H9 (cell line): ENCODE measurements at regions not wholly inside any gene's neighbourhood (a gene's known extent, or its start where the extent isn't known, plus 50 kb on each side); places are given as distances from the start of the nearest gene placed in this dataset.

Experiments used
- DNase-seq: peaks from one replicate; pipeline ENCODE4 v3.0.0-alpha.2; 2017
- H2AFZ ChIP-seq: one replicate; pipeline ENCODE4 v1.6.1; 2013; ENCODE audit warnings: mild to moderate bottlenecking, low read length, control low read depth, moderate library complexity
- H2AK5ac ChIP-seq: 2 replicates; pipeline ENCODE4 v1.6.1; 2013; ENCODE audit warnings: low read length, control low read depth, mixed read lengths; ENCODE audit not compliant: insufficient read length
- H2BK120ac ChIP-seq: one replicate; pipeline ENCODE4 v1.6.1; 2013; ENCODE audit warnings: low read depth, mild to moderate bottlenecking, low read length, control low read depth, inconsistent platforms; ENCODE audit not compliant: poor library complexity, severe bottlenecking
- H2BK12ac ChIP-seq: 2 replicates; pipeline ENCODE4 v1.6.1; 2013; ENCODE audit warnings: low read length, control low read depth, mixed read lengths, low read depth; ENCODE audit not compliant: insufficient read length
- H2BK15ac ChIP-seq: 2 replicates; pipeline ENCODE4 v1.6.1; 2013; ENCODE audit warnings: low read depth, low read length, control low read depth
- H2BK20ac ChIP-seq: one replicate; pipeline ENCODE4 v1.6.1; 2013; ENCODE audit warnings: low read depth, mild to moderate bottlenecking, low read length, control low read depth, inconsistent platforms; ENCODE audit not compliant: poor library complexity, severe bottlenecking
- H2BK5ac ChIP-seq: 2 replicates; pipeline ENCODE4 v1.6.1; 2013; ENCODE audit warnings: low read length, control low read depth, mixed read lengths; ENCODE audit not compliant: insufficient read length
- H3K14ac ChIP-seq: 2 replicates; pipeline ENCODE4 v1.6.1; 2013; ENCODE audit warnings: low read length, control low read depth; ENCODE audit not compliant: insufficient read depth
- H3K18ac ChIP-seq: 2 replicates; pipeline ENCODE4 v1.6.1; 2013; ENCODE audit warnings: low read depth, mild to moderate bottlenecking, mixed read lengths, low read length, control low read depth; ENCODE audit not compliant: insufficient read length
- H3K23ac ChIP-seq: 2 replicates; pipeline ENCODE4 v1.6.1; 2013; ENCODE audit warnings: low read length, control low read depth, mixed read lengths, low read depth; ENCODE audit not compliant: insufficient read length
- H3K23me2 ChIP-seq: 2 replicates; pipeline ENCODE4 v1.6.1; 2013; ENCODE audit warnings: low read depth, mild to moderate bottlenecking, mixed read lengths, low read length, control low read depth; ENCODE audit not compliant: insufficient read length, poor library complexity, severe bottlenecking
- H3K27ac ChIP-seq: 2 replicates; pipeline ENCODE4 v1.5.1; 2013; ENCODE audit warnings: low read length, control low read depth, mixed read lengths, low read depth; ENCODE audit not compliant: insufficient read length
- H3K27me3 ChIP-seq: 2 replicates; pipeline ENCODE4 v1.6.1; 2013; ENCODE audit warnings: low read length, control low read depth, inconsistent platforms; ENCODE audit not compliant: insufficient read depth
- H3K4ac ChIP-seq: 2 replicates; pipeline ENCODE4 v1.6.1; 2013; ENCODE audit warnings: low read depth, mild to moderate bottlenecking, control low read depth, inconsistent platforms, low read length, moderate library complexity
- H3K4me1 ChIP-seq: 2 replicates; pipeline ENCODE4 v1.6.1; 2013; ENCODE audit warnings: low read length, control low read depth, inconsistent platforms; ENCODE audit not compliant: insufficient read depth
- H3K4me2 ChIP-seq: 2 replicates; pipeline ENCODE4 v1.6.1; 2013; ENCODE audit warnings: low read length, control low read depth, mixed read lengths; ENCODE audit not compliant: insufficient read length, insufficient read depth
- H3K56ac ChIP-seq: 2 replicates; pipeline ENCODE4 v1.6.1; 2013; ENCODE audit warnings: low read depth, mild to moderate bottlenecking, mixed read lengths, low read length, control low read depth; ENCODE audit not compliant: insufficient read length
- H3K79me1 ChIP-seq: 2 replicates; pipeline ENCODE4 v1.6.1; 2013; ENCODE audit warnings: low read depth, mild to moderate bottlenecking, moderate library complexity, low read length, control low read depth, inconsistent platforms; ENCODE audit not compliant: insufficient read depth, poor library complexity, severe bottlenecking
- H3K79me2 ChIP-seq: 2 replicates; pipeline ENCODE4 v1.6.1; 2013; ENCODE audit warnings: low read length, control low read depth, inconsistent platforms; ENCODE audit not compliant: insufficient read depth
- H3K9ac ChIP-seq: 2 replicates; pipeline ENCODE4 v1.6.1; 2013; ENCODE audit warnings: low read length, control low read depth, mixed read lengths; ENCODE audit not compliant: insufficient read length; ENCODE audit errors: extremely low read depth
- H3K9me3 ChIP-seq: one replicate; pipeline ENCODE4 v1.6.1; 2013; ENCODE audit warnings: low read depth, low read length, inconsistent platforms; ENCODE audit not compliant: control insufficient read depth
- H3T11ph ChIP-seq: one replicate; pipeline ENCODE4 v1.6.1; 2013; ENCODE audit warnings: mild to moderate bottlenecking, low read length, control low read depth, inconsistent platforms
- H4K20me1 ChIP-seq: one replicate; pipeline ENCODE4 v1.6.1; 2013; ENCODE audit not compliant: control insufficient read depth, insufficient read length, insufficient read depth
- H4K5ac ChIP-seq: 2 replicates; pipeline ENCODE4 v1.6.1; 2013; ENCODE audit warnings: low read depth, mild to moderate bottlenecking, mixed read lengths, low read length, control low read depth; ENCODE audit not compliant: insufficient read length
- H4K8ac ChIP-seq: replicated peaks from 2 replicates; pipeline ENCODE4 v1.6.1; 2013; ENCODE audit warnings: low read length, control low read depth, mixed read lengths, low read depth; ENCODE audit not compliant: insufficient read length
- H4K91ac ChIP-seq: 2 replicates; pipeline ENCODE4 v1.6.1; 2013; ENCODE audit warnings: low read depth, mild to moderate bottlenecking, moderate library complexity, mixed read lengths, low read length, control low read depth; ENCODE audit not compliant: insufficient read length
- H3K27ac Mint-ChIP-seq, 3 experiments: 2 replicates in 2 of 3; 3 replicates in 1 of 3; pipeline ENCODE4 v1.8.0; 2020 to 2021; ENCODE audit warnings: mixed read lengths in 3 of 3, mild to moderate bottlenecking in 1 of 3, moderate library complexity in 1 of 3
- H3K27me3 Mint-ChIP-seq: 2 replicates; pipeline ENCODE4 v1.8.0; 2021; ENCODE audit warnings: low read depth, mild to moderate bottlenecking, moderate library complexity, mixed read lengths
- H3K36me3 Mint-ChIP-seq, 3 experiments: 2 replicates in 2 of 3; 3 replicates in 1 of 3; pipeline ENCODE4 v1.8.0; 2020 to 2021; ENCODE audit warnings: low read depth in 3 of 3, mixed read lengths in 3 of 3; ENCODE audit not compliant: insufficient read depth in 1 of 3
- H3K4me1 Mint-ChIP-seq, 2 experiments: 2 replicates each; pipeline ENCODE4 v1.8.0; 2020; ENCODE audit warnings: mixed read lengths in 2 of 2
- H3K4me3 Mint-ChIP-seq, 2 experiments: 2 replicates in 1 of 2; 3 replicates in 1 of 2; pipeline ENCODE4 v1.8.0; 2020 to 2021; ENCODE audit warnings: mild to moderate bottlenecking in 2 of 2, mixed read lengths in 2 of 2, moderate library complexity in 1 of 2
- H3K9me3 Mint-ChIP-seq, 2 experiments: 2 replicates in 1 of 2; 3 replicates in 1 of 2; pipeline ENCODE4 v1.8.0; 2020; ENCODE audit warnings: mild to moderate bottlenecking in 2 of 2, mixed read lengths in 2 of 2, moderate library complexity in 1 of 2
- WGBS: extraction: QIAGEN DNeasy Blood & Tissue Kit; methylation state at CpG from one replicate; pipeline ENCODE4 v1.1.7; 2013; ENCODE audit warnings: missing lambda C conversion rate, low lambda C conversion rate, mixed read lengths; ENCODE audit not compliant: insufficient read length; ENCODE audit errors: extremely low coverage; 5-methylcytosine and 5-hydroxymethylcytosine counted together
- TF ChIP-seq, protein P1 (sequence below): fragments of 200-600 bp; sonication (generic); conservative IDR thresholded peaks from 3 replicates; pipeline ENCODE4 v1.8.0; 2021; ENCODE audit warnings: antibody characterized with exemption, mild to moderate bottlenecking

DNA sequence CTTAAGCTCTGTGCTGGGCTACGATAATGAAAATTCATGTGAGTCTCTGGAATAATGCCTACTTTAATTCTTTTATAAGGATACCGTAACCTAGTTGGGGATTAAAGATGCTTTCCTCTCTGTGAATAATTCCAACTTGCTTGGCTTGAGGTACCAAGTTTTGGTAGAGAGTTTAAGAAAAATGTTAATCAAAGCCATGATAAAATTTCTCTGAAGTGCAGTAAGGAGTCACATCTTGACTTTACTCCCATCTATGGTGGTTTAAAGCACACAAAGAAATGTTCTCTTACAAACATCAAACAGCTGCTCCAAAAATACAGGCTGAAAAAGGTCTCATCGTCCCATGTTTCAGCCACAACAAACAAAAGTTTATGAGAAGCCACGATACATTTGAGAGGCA, 284.8 kb upstream of the TBX3 start:
- Histone ChIP-seq H3K14ac (no peak overlapping the region), H2BK20ac (no peak overlapping the region), H3K27ac (no peak overlapping the region), H3K9me3 (no peaks in the 10 kb centered on the region), H2AFZ (no peak overlapping the region), H3K4ac (no peak overlapping the region), H3T11ph (no peak overlapping the region), H2BK5ac (no peak overlapping the region), H4K8ac (no peak overlapping the region), H3K9ac (no peak overlapping the region), H4K5ac (no peak overlapping the region), H3K23ac (no peak overlapping the region), H2AK5ac (no peak overlapping the region), H4K20me1 (no peaks in the 10 kb centered on the region), H2BK12ac (no peak overlapping the region), H3K4me1 (no peaks in the 10 kb centered on the region; the same call in 1 of the 2 replicates), H3K79me2 (no peaks in the 10 kb centered on the region), H4K91ac (no peak overlapping the region), H2BK120ac (no peak overlapping the region), H3K79me1 (no peaks in the 10 kb centered on the region), H3K4me2 (no peak overlapping the region), H3K27me3 (no peaks in the 10 kb centered on the region), H2BK15ac (no peak overlapping the region), H3K18ac (no peak overlapping the region), H3K56ac (no peak overlapping the region), H3K23me2 (no peaks in the 10 kb centered on the region)
- Mint-ChIP-seq H3K4me1 (peaks cover 0 to 3% of the 10 kb centered on the region in 2 experiments; a peak in 1 of 4 replicates), H3K36me3 (no peaks in the 10 kb centered on the region), H3K4me3 (no peak overlapping the region), H3K27ac (no peak overlapping the region), H3K27me3 (peaks cover under 1% of the 10 kb centered on the region; the same call in 1 of the 2 replicates), H3K9me3 (no peaks in the 10 kb centered on the region)
- TF ChIP-seq, protein P1, sequence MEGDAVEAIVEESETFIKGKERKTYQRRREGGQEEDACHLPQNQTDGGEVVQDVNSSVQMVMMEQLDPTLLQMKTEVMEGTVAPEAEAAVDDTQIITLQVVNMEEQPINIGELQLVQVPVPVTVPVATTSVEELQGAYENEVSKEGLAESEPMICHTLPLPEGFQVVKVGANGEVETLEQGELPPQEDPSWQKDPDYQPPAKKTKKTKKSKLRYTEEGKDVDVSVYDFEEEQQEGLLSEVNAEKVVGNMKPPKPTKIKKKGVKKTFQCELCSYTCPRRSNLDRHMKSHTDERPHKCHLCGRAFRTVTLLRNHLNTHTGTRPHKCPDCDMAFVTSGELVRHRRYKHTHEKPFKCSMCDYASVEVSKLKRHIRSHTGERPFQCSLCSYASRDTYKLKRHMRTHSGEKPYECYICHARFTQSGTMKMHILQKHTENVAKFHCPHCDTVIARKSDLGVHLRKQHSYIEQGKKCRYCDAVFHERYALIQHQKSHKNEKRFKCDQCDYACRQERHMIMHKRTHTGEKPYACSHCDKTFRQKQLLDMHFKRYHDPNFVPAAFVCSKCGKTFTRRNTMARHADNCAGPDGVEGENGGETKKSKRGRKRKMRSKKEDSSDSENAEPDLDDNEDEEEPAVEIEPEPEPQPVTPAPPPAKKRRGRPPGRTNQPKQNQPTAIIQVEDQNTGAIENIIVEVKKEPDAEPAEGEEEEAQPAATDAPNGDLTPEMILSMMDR, result no peak
- WGBS, result no CpG with 5 or more reads among the region's 4 CpGs
- DNase-seq, result no peak
